HG02938 (cell line): ENCODE measurements at regions not wholly inside any gene's neighbourhood (a gene's known extent, or its start where the extent isn't known, plus 50 kb on each side); places are given as distances from the start of the nearest gene placed in this dataset.
"Not testable (repeated sequence)": the region's sequence is repeated elsewhere in the genome, so short reads cannot be mapped to it uniquely, and the experiment has no call there.

ENCODE experiments used
- ATAC-seq: cut with Tn5 transposase; IDR thresholded peaks from one replicate; pipeline ENCODE4 v1.9.1; 2021; ENCODE audit warnings: mild to moderate bottlenecking, moderate library complexity; ENCODE audit not compliant: unreplicated experiment

GRCh38 chr1:191699343-191699742 lies 458.9 kb upstream of the RGS18 start:
- ATAC-seq, result peak; percentile 37

GRCh38 chr1:191700922-191701321 lies 457.3 kb upstream of the RGS18 start:
- no peak for ATAC-seq

- ATAC-seq, result no peak
Observed at GRCh38 chr1:191702124-191702523, 456.1 kb upstream of the RGS18 start.

GRCh38 chr1:191707288-191707687 lies 451.0 kb upstream of the RGS18 start:
- no peak for ATAC-seq

- ATAC-seq, result no peak
Observed at GRCh38 chr1:191709215-191709614, 449.0 kb upstream of the RGS18 start.

GRCh38 chr1:191711961-191712360 lies 446.3 kb upstream of the RGS18 start:
- ATAC-seq, result no peak

GRCh38 chr1:191714845-191715244 lies 443.4 kb upstream of the RGS18 start:
- ATAC-seq, result no peak

- no peak for ATAC-seq
Observed at GRCh38 chr1:191729742-191730141, 428.5 kb upstream of the RGS18 start.

- ATAC-seq, result not testable (repeated sequence)
Observed at GRCh38 chr1:191731608-191732302, 426.5 kb upstream of the RGS18 start.

GRCh38 chr1:191734321-191734720 lies 423.9 kb upstream of the RGS18 start:
- ATAC-seq, result no peak

- ATAC-seq, result no peak
Observed at GRCh38 chr1:191739544-191739943, 418.7 kb upstream of the RGS18 start.

- no peak for ATAC-seq
Observed at GRCh38 chr1:191752342-191752741, 405.9 kb upstream of the RGS18 start.

- no peak for ATAC-seq
Observed at GRCh38 chr1:191760016-191760415, 398.2 kb upstream of the RGS18 start.

GRCh38 chr1:191788551-191788950 lies 369.7 kb upstream of the RGS18 start:
- ATAC-seq, result no peak

- no peak for ATAC-seq
Observed at GRCh38 chr1:191798178-191798577, 360.1 kb upstream of the RGS18 start.

GRCh38 chr1:191804311-191804710 lies 354.0 kb upstream of the RGS18 start:
- no peak for ATAC-seq

GRCh38 chr1:191813593-191813992 lies 344.7 kb upstream of the RGS18 start:
- not testable (repeated sequence) for ATAC-seq

GRCh38 chr1:191818198-191818597 lies 340.1 kb upstream of the RGS18 start:
- no peak for ATAC-seq

GRCh38 chr1:191831572-191831971 lies 326.7 kb upstream of the RGS18 start:
- ATAC-seq, result no peak

GRCh38 chr1:191839891-191840290 lies 318.4 kb upstream of the RGS18 start:
- ATAC-seq, result no peak

- no peak for ATAC-seq
Observed at GRCh38 chr1:191851799-191852595, 306.3 kb upstream of the RGS18 start.

- ATAC-seq, result no peak
Observed at GRCh38 chr1:191852907-191853306, 305.4 kb upstream of the RGS18 start.
